Mesenchymal stem cell (in vitro differentiated cells and primary cell): ENCODE measurements at regions not wholly inside any gene's neighbourhood (a gene's known extent, or its start where the extent isn't known, plus 50 kb on each side); places are given as distances from the start of the nearest gene placed in this dataset.

Experiments
- DNase-seq: peaks from one replicate; pipeline ENCODE4 v3.0.0-alpha.2; 2013
- H2AFZ ChIP-seq: one replicate; pipeline ENCODE4 v1.6.1; 2013; ENCODE audit warnings: low read depth, mild to moderate bottlenecking, control low read depth, inconsistent platforms, low read length, moderate library complexity
- H2AK5ac ChIP-seq: 2 replicates; pipeline ENCODE4 v1.6.1; 2013; ENCODE audit warnings: low read length, moderate library complexity, mild to moderate bottlenecking, inconsistent platforms; ENCODE audit not compliant: severe bottlenecking
- H2BK120ac ChIP-seq: one replicate; pipeline ENCODE4 v1.6.1; 2013; ENCODE audit warnings: low read depth, mild to moderate bottlenecking, inconsistent platforms, low read length, moderate library complexity
- H2BK12ac ChIP-seq, 2 experiments: one replicate each; pipeline ENCODE4 v1.6.1; 2013; ENCODE audit warnings: inconsistent platforms in 2 of 2, low read length in 2 of 2, mild to moderate bottlenecking in 2 of 2, moderate library complexity in 2 of 2, control low read depth in 1 of 2
- H2BK15ac ChIP-seq: one replicate; pipeline ENCODE4 v1.6.1; 2013; ENCODE audit warnings: mild to moderate bottlenecking, low read depth, inconsistent platforms; ENCODE audit not compliant: poor library complexity, severe bottlenecking
- H2BK5ac ChIP-seq: 2 replicates; pipeline ENCODE4 v1.6.1; 2013; ENCODE audit warnings: low read depth, mild to moderate bottlenecking, low read length, control low read depth, inconsistent platforms; ENCODE audit not compliant: poor library complexity, severe bottlenecking
- H3K14ac ChIP-seq, 2 experiments: one replicate each; pipeline ENCODE4 v1.6.1; 2013; ENCODE audit warnings: inconsistent platforms in 2 of 2, low read length in 2 of 2, control low read depth in 1 of 2, mild to moderate bottlenecking in 1 of 2, moderate library complexity in 1 of 2
- H3K18ac ChIP-seq, 2 experiments: one replicate each; pipeline ENCODE4 v1.6.1; 2013; ENCODE audit warnings: inconsistent platforms in 2 of 2, low read length in 2 of 2, control low read depth in 1 of 2, low read depth in 1 of 2, mild to moderate bottlenecking in 1 of 2
- H3K23ac ChIP-seq, 2 experiments: one replicate each; pipeline ENCODE4 v1.6.1; 2013; ENCODE audit warnings: inconsistent platforms in 2 of 2, low read length in 2 of 2, mild to moderate bottlenecking in 2 of 2, moderate library complexity in 2 of 2, control low read depth in 1 of 2
- H3K27ac ChIP-seq: 2 replicates; pipeline ENCODE4 v1.5.1; 2013; ENCODE audit warnings: mild to moderate bottlenecking, moderate library complexity, low read length, control low read depth, inconsistent platforms; ENCODE audit not compliant: poor library complexity, severe bottlenecking
- H3K27me3 ChIP-seq, 2 experiments: 2 replicates each; pipeline versions ENCODE4 v1.6.1 to v1.7.0; 2013; ENCODE audit warnings: low read length in 2 of 2, mild to moderate bottlenecking in 2 of 2, moderate library complexity in 2 of 2, control low read depth in 1 of 2, inconsistent platforms in 1 of 2; ENCODE audit not compliant: control insufficient read depth in 1 of 2, insufficient read depth in 1 of 2
- H3K36me3 ChIP-seq, 2 experiments: 2 replicates each; pipeline versions ENCODE4 v1.6.1 to v1.7.0; 2013; ENCODE audit warnings: low read length in 2 of 2, control low read depth in 1 of 2, inconsistent platforms in 1 of 2, low read depth in 1 of 2, mild to moderate bottlenecking in 1 of 2; ENCODE audit not compliant: insufficient read depth in 2 of 2, control insufficient read depth in 1 of 2
- H3K4ac ChIP-seq, 2 experiments: one replicate each; pipeline ENCODE4 v1.6.1; 2013; ENCODE audit warnings: inconsistent platforms in 2 of 2, low read length in 2 of 2, mild to moderate bottlenecking in 2 of 2, moderate library complexity in 2 of 2, control low read depth in 1 of 2, low read depth in 1 of 2
- H3K4me1 ChIP-seq: 2 replicates; pipeline ENCODE4 v1.6.1; 2013; ENCODE audit warnings: low read depth, low read length, control low read depth; ENCODE audit not compliant: control insufficient read depth, insufficient read depth
- H3K4me2 ChIP-seq: 2 replicates; pipeline ENCODE4 v1.6.1; 2013; ENCODE audit warnings: low read length, mild to moderate bottlenecking, inconsistent platforms; ENCODE audit not compliant: poor library complexity, severe bottlenecking
- H3K4me3 ChIP-seq, 2 experiments: 2 replicates each; pipeline versions ENCODE4 v1.5.1 to v1.7.0; 2013; ENCODE audit warnings: low read length in 2 of 2, mild to moderate bottlenecking in 2 of 2, control low read depth in 1 of 2, low read depth in 1 of 2; ENCODE audit not compliant: insufficient read depth in 1 of 2
- H3K79me1 ChIP-seq: replicated peaks from 2 replicates; pipeline ENCODE4 v1.6.1; 2013; ENCODE audit warnings: mild to moderate bottlenecking, control low read depth, low read length, inconsistent platforms; ENCODE audit not compliant: poor library complexity, severe bottlenecking
- H3K9ac ChIP-seq: 2 replicates; pipeline ENCODE4 v1.7.0; 2013; ENCODE audit warnings: mild to moderate bottlenecking, low read length, moderate library complexity
- H3K9me3 ChIP-seq: 2 replicates; pipeline ENCODE4 v1.7.0; 2013; ENCODE audit warnings: mild to moderate bottlenecking, low read length; ENCODE audit not compliant: control insufficient read depth
- H4K8ac ChIP-seq: one replicate; pipeline ENCODE4 v1.6.1; 2013; ENCODE audit warnings: inconsistent platforms, mild to moderate bottlenecking, low read length, moderate library complexity
- H4K91ac ChIP-seq: one replicate; pipeline ENCODE4 v1.6.1; 2013; ENCODE audit warnings: mild to moderate bottlenecking, low read length, inconsistent platforms
- WGBS: methylation state at CpG from one replicate; pipeline ENCODE4 v1.1.7; 2013; ENCODE audit warnings: mixed read lengths; 5-methylcytosine and 5-hydroxymethylcytosine counted together

- no peak overlapping the region for H4K8ac ChIP-seq
- no peaks in the 10 kb centered on the region for H3K27me3 ChIP-seq
- no peaks in the 10 kb centered on the region for H3K36me3 ChIP-seq
- no peaks in the 10 kb centered on the region for H3K4me1 ChIP-seq
- H2BK12ac ChIP-seq = no peak overlapping the region
- 44% methylated on average over 2 of the region's 3 CpGs for WGBS
- no peak overlapping the region for H3K4me2 ChIP-seq
- DNase-seq = no peak
- H3K79me1 ChIP-seq = no peaks in the 10 kb centered on the region
- no peak overlapping the region for H3K9ac ChIP-seq
- H3K9me3 ChIP-seq = peaks cover 19% of the 10 kb centered on the region
- H2BK15ac ChIP-seq = no peak overlapping the region
- no peak overlapping the region for H3K14ac ChIP-seq
- no peak overlapping the region for H4K91ac ChIP-seq
- H2AK5ac ChIP-seq = no peak overlapping the region
- no peak overlapping the region for H2BK5ac ChIP-seq
- H3K23ac ChIP-seq = no peak overlapping the region
- no peak overlapping the region for H3K4ac ChIP-seq
- no peak overlapping the region for H2BK120ac ChIP-seq
- H3K18ac ChIP-seq = no peak overlapping the region
- H2AFZ ChIP-seq = no peak overlapping the region
- H3K27ac ChIP-seq = no peak overlapping the region
- H3K4me3 ChIP-seq = no peak overlapping the region
Measured at GRCh38 chr2:5609201-5609600, 83.0 kb upstream of the SOX11 start.

GRCh38 chr2:5612666-5613065 lies 79.5 kb upstream of the SOX11 start:
- peaks cover 12% of the 10 kb centered on the region for H3K9me3 ChIP-seq
- H3K18ac ChIP-seq = no peak overlapping the region
- WGBS = 83% methylated on average over 3 of the region's 3 CpGs

GRCh38 chr2:5616019-5616418 lies 76.2 kb upstream of the SOX11 start:
- H2AFZ ChIP-seq = no peak overlapping the region
- no peak overlapping the region for H3K4ac ChIP-seq
- no peaks in the 10 kb centered on the region for H3K4me1 ChIP-seq
- no peak overlapping the region for H4K8ac ChIP-seq
- no peak overlapping the region for H2BK12ac ChIP-seq
- no peak overlapping the region for H4K91ac ChIP-seq
- no peak overlapping the region for H3K18ac ChIP-seq
- no peak overlapping the region for H3K9ac ChIP-seq
- no peaks in the 10 kb centered on the region for H3K79me1 ChIP-seq
- 56% methylated on average over 3 of the region's 3 CpGs for WGBS
- H3K36me3 ChIP-seq = no peaks in the 10 kb centered on the region
- H3K9me3 ChIP-seq = peaks cover 15% of the 10 kb centered on the region
- H3K14ac ChIP-seq = no peak overlapping the region
- no peak overlapping the region for H3K4me3 ChIP-seq
- no peak overlapping the region for H3K23ac ChIP-seq
- no peaks in the 10 kb centered on the region for H3K27me3 ChIP-seq
- H3K27ac ChIP-seq = no peak overlapping the region
- no peak overlapping the region for H2BK15ac ChIP-seq
- H2BK5ac ChIP-seq = no peak overlapping the region
- H2BK120ac ChIP-seq = no peak overlapping the region
- no peak overlapping the region for H3K4me2 ChIP-seq
- no peak for DNase-seq
- H2AK5ac ChIP-seq = no peak overlapping the region

More at GRCh38 chr2:5612666-5613065, 79.5 kb upstream of the SOX11 start:
- Histone ChIP-seq H2AK5ac (no peak overlapping the region), H3K27ac (no peak overlapping the region), H3K23ac (no peak overlapping the region), H4K91ac (no peak overlapping the region), H3K14ac (no peak overlapping the region), H3K4me1 (no peaks in the 10 kb centered on the region), H2BK12ac (no peak overlapping the region), H3K4me2 (no peak overlapping the region), H2BK5ac (no peak overlapping the region), H4K8ac (no peak overlapping the region), H3K4ac (no peak overlapping the region), H2BK120ac (no peak overlapping the region), H3K79me1 (no peaks in the 10 kb centered on the region), H3K9ac (no peak overlapping the region), H3K36me3 (no peaks in the 10 kb centered on the region), H3K27me3 (no peaks in the 10 kb centered on the region), H2BK15ac (no peak overlapping the region), H2AFZ (no peak overlapping the region), H3K4me3 (no peak overlapping the region)
- no peak for DNase-seq

GRCh38 chr2:5617358-5617757 lies 74.8 kb upstream of the SOX11 start:
- Histone ChIP-seq H3K4me2 (no peak overlapping the region), H3K9ac (no peak overlapping the region), H3K36me3 (no peaks in the 10 kb centered on the region), H3K27ac (no peak overlapping the region), H3K23ac (no peak overlapping the region), H3K4me3 (no peak overlapping the region), H3K4me1 (no peaks in the 10 kb centered on the region), H2BK12ac (no peak overlapping the region), H4K91ac (no peak overlapping the region), H3K9me3 (peaks cover 17% of the 10 kb centered on the region), H3K4ac (no peak overlapping the region), H2BK15ac (no peak overlapping the region), H2AFZ (no peak overlapping the region), H3K79me1 (no peaks in the 10 kb centered on the region), H2BK5ac (no peak overlapping the region), H4K8ac (no peak overlapping the region), H3K18ac (no peak overlapping the region), H2AK5ac (no peak overlapping the region), H3K27me3 (no peaks in the 10 kb centered on the region), H3K14ac (no peak overlapping the region), H2BK120ac (no peak overlapping the region)
- no peak for DNase-seq
- WGBS = 87% methylated on average over 8 of the region's 8 CpGs
